ENCODE measurements at regions not wholly inside any gene's neighbourhood (a gene's known extent, or its start where the extent isn't known, plus 50 kb on each side); places are given as distances from the start of the nearest gene placed in this dataset.

GRCh38 chr14:96702831-96703230 is 94.4 kb upstream of the VRK1 start:
- no CpG with 5 or more reads among the region's 6 CpGs for WGBS (ENCODE audit: extremely low coverage, insufficient read length, low lambda C conversion rate)
- Histone ChIP-seq H3K23me2 (ENCODE audit: insufficient read length, low read depth, low read length, poor library complexity, severe bottlenecking) (no peaks in the 10 kb centered on the region), H2BK120ac (ENCODE audit: low read depth, low read length, poor library complexity, severe bottlenecking) (no peak overlapping the region)

More at GRCh38 chr14:96702831-96703230, 94.4 kb upstream of the VRK1 start:
- H4K20me1 ChIP-seq (ENCODE audit: control insufficient read depth, insufficient read depth, insufficient read length), result no peaks in the 10 kb centered on the region
- no peak for DNase-seq
- no peak overlapping the region for H3K9ac ChIP-seq (ENCODE audit: extremely low read depth, insufficient read length, low read length)
- H3K27me3 Mint-ChIP-seq (ENCODE audit: low read depth), result peaks cover 24% of the 10 kb centered on the region
- no peak overlapping the region for H4K91ac ChIP-seq (ENCODE audit: insufficient read length, low read depth, low read length)
- peaks cover 0 to 2% of the 10 kb centered on the region in 2 experiments; a peak in 2 of 5 replicates for H3K9me3 Mint-ChIP-seq
- H3K4me2 ChIP-seq (ENCODE audit: insufficient read depth, insufficient read length, low read length), result no peak overlapping the region
- TF ChIP-seq CTCF (conservative IDR thresholded peaks at IDR 0.05), result no peak
- H4K5ac ChIP-seq (ENCODE audit: insufficient read length, low read depth, low read length), result no peak overlapping the region
- H3K4me1 ChIP-seq (ENCODE audit: insufficient read depth, low read length), result no peaks in the 10 kb centered on the region
- H3T11ph ChIP-seq (ENCODE audit: low read length), result no peak overlapping the region
- H4K8ac ChIP-seq (replicated peaks; ENCODE audit: insufficient read length, low read depth, low read length), result no peak overlapping the region
- no peaks in the 10 kb centered on the region for H3K79me1 ChIP-seq (ENCODE audit: insufficient read depth, low read depth, low read length, poor library complexity, severe bottlenecking)
- H3K14ac ChIP-seq (ENCODE audit: insufficient read depth, low read length), result no peak overlapping the region; the same call in 1 of the 2 replicates
- H3K79me2 ChIP-seq (ENCODE audit: insufficient read depth, low read length), result no peaks in the 10 kb centered on the region
- no peaks in the 10 kb centered on the region for H3K36me3 Mint-ChIP-seq (ENCODE audit: insufficient read depth in 1 of 3, low read depth in 3 of 3)
- no peak overlapping the region for H3K18ac ChIP-seq (ENCODE audit: insufficient read length, low read depth, low read length)
- H3K9me3 ChIP-seq (ENCODE audit: control insufficient read depth, low read depth, low read length), result no peaks in the 10 kb centered on the region
- no peaks in the 10 kb centered on the region for H3K27me3 ChIP-seq (ENCODE audit: insufficient read depth, low read length)
- H2BK20ac ChIP-seq (ENCODE audit: low read depth, low read length, poor library complexity, severe bottlenecking), result no peak overlapping the region
- H2BK5ac ChIP-seq (ENCODE audit: insufficient read length, low read length), result no peak overlapping the region
- H2AFZ ChIP-seq (ENCODE audit: low read length), result no peak overlapping the region
- peaks cover 0 to 12% of the 10 kb centered on the region in 2 experiments; a peak in 3 of 4 replicates for H3K4me1 Mint-ChIP-seq
- no peak overlapping the region for H2AK5ac ChIP-seq (ENCODE audit: insufficient read length, low read length)
- H3K4ac ChIP-seq (ENCODE audit: low read depth, low read length), result no peak overlapping the region
- H3K4me3 Mint-ChIP-seq, result no peak overlapping the region
- H3K23ac ChIP-seq (ENCODE audit: insufficient read length, low read depth, low read length), result no peak overlapping the region
- H3K27ac ChIP-seq (ENCODE audit: insufficient read length, low read depth, low read length), result no peak overlapping the region
- H2BK15ac ChIP-seq (ENCODE audit: low read depth, low read length), result no peak overlapping the region
- H3K27ac Mint-ChIP-seq, result no peak overlapping the region
- H3K56ac ChIP-seq (ENCODE audit: insufficient read length, low read depth, low read length), result no peak overlapping the region
- no peak overlapping the region for H2BK12ac ChIP-seq (ENCODE audit: insufficient read length, low read depth, low read length)

Data from H9 (cell line).